ENCODE measurements at regions not wholly inside any gene's neighbourhood (a gene's known extent, or its start where the extent isn't known, plus 50 kb on each side); places are given as distances from the start of the nearest gene placed in this dataset.
A peak's percentile ranks its signal among the peaks of the same experiment; 100 is the strongest.

DNA sequence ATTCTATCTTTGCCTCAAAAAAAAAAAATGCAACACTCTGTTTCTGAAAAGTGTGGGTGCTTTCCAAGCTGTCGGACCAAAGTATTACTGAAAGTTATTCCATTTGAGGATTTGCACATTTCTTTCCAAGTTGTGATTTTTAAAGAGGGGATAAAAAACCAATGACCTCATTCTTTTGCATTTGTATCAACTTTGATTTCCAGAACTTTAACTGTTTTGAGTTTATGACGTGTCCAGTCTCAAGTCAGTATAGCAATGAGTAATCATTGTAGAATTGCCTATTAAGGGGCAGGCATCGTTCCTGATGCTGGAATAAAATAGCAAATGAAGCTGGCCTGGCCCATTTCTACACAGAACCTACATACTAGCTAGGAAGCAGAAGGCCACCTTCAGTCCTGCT, 229.6 kb upstream of the RBFOX1 start:
- Histone ChIP-seq H3K9me3 (ENCODE audit: control insufficient read depth in 2 of 2, insufficient read depth in 1 of 2, low read depth in 1 of 2, low read length in 1 of 2) (no peaks in the 10 kb centered on the region), H3K27ac (ENCODE audit: low read depth in 1 of 3, low read length in 2 of 3) (no peak overlapping the region), H3K4me1 (ENCODE audit: control insufficient read depth in 3 of 3, insufficient read depth in 2 of 3, low read depth in 1 of 3, low read length in 2 of 3) (no peaks in the 10 kb centered on the region), H3K4me3 (ENCODE audit: low read depth in 1 of 3, low read length in 3 of 3) (no peak overlapping the region), H3K27me3 (ENCODE audit: control insufficient read depth in 3 of 3, insufficient read depth in 3 of 3, low read length in 3 of 3) (no peaks in the 10 kb centered on the region), H3K36me3 (ENCODE audit: control insufficient read depth in 3 of 3, insufficient read depth in 2 of 3, low read depth in 1 of 3, low read length in 3 of 3) (no peaks in the 10 kb centered on the region)
- FAIRE-seq: no peak
- DNase-seq: no peak
- WGBS, 3 donors: 63 to 67% (median 67%) methylated on average over 3 of the region's 3 CpGs

DNA sequence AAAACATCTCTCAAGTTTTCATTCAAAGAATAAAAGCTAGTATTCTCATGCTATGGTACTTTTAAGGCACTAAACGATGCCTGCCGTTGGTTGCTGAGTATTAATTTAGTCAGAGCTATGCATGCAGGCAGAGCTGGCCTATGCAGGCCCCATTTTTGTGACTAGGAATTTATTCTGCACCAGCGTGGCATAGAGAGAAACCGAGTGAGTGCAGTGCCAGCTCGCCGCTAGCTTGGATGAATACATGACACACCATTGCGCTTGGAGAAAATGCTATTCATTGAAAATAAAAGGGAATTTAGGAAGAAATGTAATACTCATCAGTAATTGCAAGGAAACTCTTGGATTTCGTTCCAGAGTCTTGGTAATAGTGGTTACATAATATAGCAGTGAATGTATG, 231.6 kb upstream of the RBFOX1 start:
- Histone ChIP-seq H3K27me3 (ENCODE audit: control insufficient read depth in 3 of 3, insufficient read depth in 3 of 3, low read length in 3 of 3) (no peaks in the 10 kb centered on the region), H3K36me3 (ENCODE audit: control insufficient read depth in 3 of 3, insufficient read depth in 2 of 3, low read depth in 1 of 3, low read length in 3 of 3) (no peaks in the 10 kb centered on the region), H3K9me3 (ENCODE audit: control insufficient read depth in 2 of 2, insufficient read depth in 1 of 2, low read depth in 1 of 2, low read length in 1 of 2) (no peaks in the 10 kb centered on the region), H3K4me3 (ENCODE audit: low read depth in 1 of 3, low read length in 3 of 3) (no peak overlapping the region), H3K4me1 (ENCODE audit: control insufficient read depth in 3 of 3, insufficient read depth in 2 of 3, low read depth in 1 of 3, low read length in 2 of 3) (no peaks in the 10 kb centered on the region), H3K27ac (ENCODE audit: low read depth in 1 of 3, low read length in 2 of 3) (no peak overlapping the region)
- no peak for DNase-seq
- WGBS, 3 donors: 73 to 83% (median 81%) methylated on average over 8 of the region's 8 CpGs
- FAIRE-seq: no peak

DNA sequence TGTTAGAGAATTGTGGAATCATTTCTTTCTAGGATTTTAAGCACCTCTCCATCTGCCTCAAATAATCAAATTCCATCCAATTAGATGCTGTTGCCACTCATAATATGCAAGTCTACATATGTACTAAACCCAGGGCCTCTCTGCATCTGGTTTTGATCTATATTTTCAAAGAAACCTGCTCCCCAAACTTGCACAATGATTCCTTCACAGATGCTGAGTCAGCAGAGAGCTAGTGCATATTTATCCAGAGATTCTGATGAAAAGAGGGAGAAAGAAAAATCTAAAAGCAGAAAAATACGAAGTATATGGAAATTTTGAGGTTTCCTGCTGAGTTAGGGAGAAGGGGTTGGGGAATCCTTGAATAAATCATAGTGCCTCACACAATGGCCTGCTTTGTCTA, 235.1 kb upstream of the RBFOX1 start:
- H3K4me1 ChIP-seq (ENCODE audit: control insufficient read depth in 3 of 3, insufficient read depth in 2 of 3, low read depth in 1 of 3, low read length in 2 of 3): no peaks in the 10 kb centered on the region
- no peak overlapping the region for H3K27ac ChIP-seq (ENCODE audit: low read depth in 1 of 3, low read length in 2 of 3)
- H3K27me3 ChIP-seq (ENCODE audit: control insufficient read depth in 3 of 3, insufficient read depth in 3 of 3, low read length in 3 of 3): no peaks in the 10 kb centered on the region
- no peaks in the 10 kb centered on the region for H3K36me3 ChIP-seq (ENCODE audit: control insufficient read depth in 3 of 3, insufficient read depth in 2 of 3, low read depth in 1 of 3, low read length in 3 of 3)
- H3K9me3 ChIP-seq (ENCODE audit: control insufficient read depth in 2 of 2, insufficient read depth in 1 of 2, low read depth in 1 of 2, low read length in 1 of 2): no peaks in the 10 kb centered on the region
- no peak overlapping the region for H3K4me3 ChIP-seq (ENCODE audit: low read depth in 1 of 3, low read length in 3 of 3)
- DNase-seq: no peak
- 23 to 33% (median 29%) methylated on average over 1 of the region's 1 CpG for WGBS, 3 donors
- no peak for FAIRE-seq

DNA sequence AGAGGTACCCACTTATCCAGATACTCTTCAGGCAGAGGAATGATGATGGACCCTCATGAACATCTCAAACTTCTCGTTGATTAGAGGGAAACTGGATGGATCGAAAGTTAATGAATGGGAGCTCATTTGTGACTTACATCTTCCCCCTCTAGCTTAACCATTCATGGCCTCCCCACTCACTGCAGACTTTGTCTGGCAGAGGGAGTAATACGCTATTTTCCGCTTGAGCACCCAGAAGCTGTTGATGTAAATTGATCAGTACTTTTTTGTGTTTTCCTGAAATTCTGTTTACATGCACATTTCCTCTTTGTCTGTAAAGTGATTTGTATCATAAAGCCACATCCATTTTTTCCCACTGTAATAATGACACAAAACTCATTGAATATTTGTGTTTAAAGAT, 239.1 kb upstream of the RBFOX1 start:
- FAIRE-seq: no peak
- Histone ChIP-seq H3K27ac (ENCODE audit: low read depth in 1 of 3, low read length in 2 of 3) (no peak overlapping the region), H3K4me1 (ENCODE audit: control insufficient read depth in 3 of 3, insufficient read depth in 2 of 3, low read depth in 1 of 3, low read length in 2 of 3) (no peaks in the 10 kb centered on the region), H3K9me3 (ENCODE audit: control insufficient read depth in 2 of 2, insufficient read depth in 1 of 2, low read depth in 1 of 2, low read length in 1 of 2) (no peaks in the 10 kb centered on the region), H3K4me3 (ENCODE audit: low read depth in 1 of 3, low read length in 3 of 3) (no peak overlapping the region), H3K36me3 (ENCODE audit: control insufficient read depth in 3 of 3, insufficient read depth in 2 of 3, low read depth in 1 of 3, low read length in 3 of 3) (no peaks in the 10 kb centered on the region), H3K27me3 (ENCODE audit: control insufficient read depth in 3 of 3, insufficient read depth in 3 of 3, low read length in 3 of 3) (no peaks in the 10 kb centered on the region)
- DNase-seq: no peak
- 92 to 95% (median 93%) methylated on average over 4 of the region's 4 CpGs for WGBS, 3 donors

DNA sequence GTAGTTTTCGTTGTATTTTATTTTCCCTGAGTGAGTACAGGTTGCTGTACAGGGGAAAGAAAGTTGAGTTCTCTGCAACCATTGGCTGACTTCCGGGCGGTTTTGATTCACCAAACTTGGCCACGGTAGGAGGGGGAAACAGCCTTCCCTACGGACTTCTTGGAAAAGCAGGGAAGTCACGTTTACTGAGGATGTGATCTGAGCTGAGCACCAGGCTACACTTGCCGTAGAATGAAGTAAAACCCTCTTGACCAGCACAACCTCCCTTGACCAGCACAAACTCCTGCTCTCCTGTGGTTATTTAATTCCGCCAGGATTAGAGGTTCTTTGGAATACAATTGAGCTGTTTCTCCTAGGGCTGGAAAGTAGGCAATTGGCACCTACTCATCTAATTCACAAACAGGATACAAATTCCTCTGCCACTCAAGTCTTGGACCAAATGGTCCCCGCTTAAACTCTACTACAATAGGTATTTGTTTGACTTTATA, 242.0 kb upstream of the RBFOX1 start:
- no peak overlapping the region for H3K4me3 ChIP-seq (ENCODE audit: low read depth in 1 of 3, low read length in 3 of 3)
- no peak overlapping the region for H3K27ac ChIP-seq (ENCODE audit: low read depth in 1 of 3, low read length in 2 of 3)
- no peak for FAIRE-seq
- H3K36me3 ChIP-seq (ENCODE audit: control insufficient read depth in 3 of 3, insufficient read depth in 2 of 3, low read depth in 1 of 3, low read length in 3 of 3): no peaks in the 10 kb centered on the region
- 26 to 40% (median 32%) methylated on average over 9 of the region's 9 CpGs for WGBS, 3 donors
- no peaks in the 10 kb centered on the region for H3K9me3 ChIP-seq (ENCODE audit: control insufficient read depth in 2 of 2, insufficient read depth in 1 of 2, low read depth in 1 of 2, low read length in 1 of 2)
- no peak for DNase-seq
- H3K27me3 ChIP-seq (ENCODE audit: control insufficient read depth in 3 of 3, insufficient read depth in 3 of 3, low read length in 3 of 3): peaks cover 0 to 3% (median 0%) of the 10 kb centered on the region in 3 donors
- no peaks in the 10 kb centered on the region for H3K4me1 ChIP-seq (ENCODE audit: control insufficient read depth in 3 of 3, insufficient read depth in 2 of 3, low read depth in 1 of 3, low read length in 2 of 3)

DNA sequence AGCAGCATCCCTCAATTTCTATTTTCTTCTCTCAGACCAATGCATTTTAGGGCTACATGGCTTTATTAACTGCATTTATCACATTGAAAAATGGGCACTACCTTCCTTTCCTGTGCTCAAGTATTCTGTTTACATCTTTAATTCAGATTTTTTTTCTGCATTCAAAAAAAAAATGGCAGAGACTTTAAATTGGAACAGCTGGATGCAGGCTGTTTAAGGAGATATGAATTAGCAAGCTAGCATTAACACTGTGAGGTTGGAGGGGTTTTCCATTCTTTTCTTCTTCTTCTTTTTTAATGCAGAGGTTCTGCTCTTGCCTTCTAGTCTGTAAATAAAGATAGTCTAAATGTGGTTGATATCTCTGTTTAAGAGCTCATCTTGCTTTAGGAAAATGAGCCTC, 242.9 kb upstream of the RBFOX1 start:
- no peak for DNase-seq

DNA sequence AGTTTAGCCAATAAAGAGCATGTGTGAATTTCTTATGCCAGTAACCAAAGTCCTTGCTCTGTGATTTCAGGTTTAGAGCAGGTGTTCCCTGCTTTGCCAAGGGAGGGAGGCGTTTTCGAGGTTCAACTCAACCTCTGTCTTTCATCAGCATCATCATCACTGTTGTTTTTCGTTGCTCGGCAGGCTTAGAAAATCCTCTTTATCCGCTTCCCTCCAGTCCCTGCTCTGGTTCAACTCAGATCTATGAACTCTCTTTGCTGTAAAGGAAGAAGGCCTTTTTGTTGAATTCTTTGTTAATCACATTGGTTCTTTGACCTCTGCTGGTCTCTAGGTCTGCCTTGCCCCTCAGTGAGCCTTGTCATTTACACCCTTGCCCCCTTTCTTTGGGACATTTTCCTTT, 243.9 kb upstream of the RBFOX1 start:
- 37 to 52% (median 40%) methylated on average over 5 of the region's 5 CpGs for WGBS, 3 donors
- Histone ChIP-seq H3K4me3 (ENCODE audit: low read depth in 1 of 3, low read length in 3 of 3) (no peak overlapping the region), H3K36me3 (ENCODE audit: control insufficient read depth in 3 of 3, insufficient read depth in 2 of 3, low read depth in 1 of 3, low read length in 3 of 3) (no peaks in the 10 kb centered on the region)

More for the DNA sequence above, 242.9 kb upstream of the RBFOX1 start:
- Histone ChIP-seq H3K27me3 (ENCODE audit: control insufficient read depth in 3 of 3, insufficient read depth in 3 of 3, low read length in 3 of 3) (peaks cover 0 to 3% (median 0%) of the 10 kb centered on the region in 3 donors), H3K4me3 (ENCODE audit: low read depth in 1 of 3, low read length in 3 of 3) (no peak overlapping the region), H3K4me1 (ENCODE audit: control insufficient read depth in 3 of 3, insufficient read depth in 2 of 3, low read depth in 1 of 3, low read length in 2 of 3) (no peaks in the 10 kb centered on the region), H3K27ac (ENCODE audit: low read depth in 1 of 3, low read length in 2 of 3) (no peak overlapping the region), H3K36me3 (ENCODE audit: control insufficient read depth in 3 of 3, insufficient read depth in 2 of 3, low read depth in 1 of 3, low read length in 3 of 3) (no peaks in the 10 kb centered on the region), H3K9me3 (ENCODE audit: control insufficient read depth in 2 of 2, insufficient read depth in 1 of 2, low read depth in 1 of 2, low read length in 1 of 2) (no peaks in the 10 kb centered on the region)
- no peak for FAIRE-seq

DNA sequence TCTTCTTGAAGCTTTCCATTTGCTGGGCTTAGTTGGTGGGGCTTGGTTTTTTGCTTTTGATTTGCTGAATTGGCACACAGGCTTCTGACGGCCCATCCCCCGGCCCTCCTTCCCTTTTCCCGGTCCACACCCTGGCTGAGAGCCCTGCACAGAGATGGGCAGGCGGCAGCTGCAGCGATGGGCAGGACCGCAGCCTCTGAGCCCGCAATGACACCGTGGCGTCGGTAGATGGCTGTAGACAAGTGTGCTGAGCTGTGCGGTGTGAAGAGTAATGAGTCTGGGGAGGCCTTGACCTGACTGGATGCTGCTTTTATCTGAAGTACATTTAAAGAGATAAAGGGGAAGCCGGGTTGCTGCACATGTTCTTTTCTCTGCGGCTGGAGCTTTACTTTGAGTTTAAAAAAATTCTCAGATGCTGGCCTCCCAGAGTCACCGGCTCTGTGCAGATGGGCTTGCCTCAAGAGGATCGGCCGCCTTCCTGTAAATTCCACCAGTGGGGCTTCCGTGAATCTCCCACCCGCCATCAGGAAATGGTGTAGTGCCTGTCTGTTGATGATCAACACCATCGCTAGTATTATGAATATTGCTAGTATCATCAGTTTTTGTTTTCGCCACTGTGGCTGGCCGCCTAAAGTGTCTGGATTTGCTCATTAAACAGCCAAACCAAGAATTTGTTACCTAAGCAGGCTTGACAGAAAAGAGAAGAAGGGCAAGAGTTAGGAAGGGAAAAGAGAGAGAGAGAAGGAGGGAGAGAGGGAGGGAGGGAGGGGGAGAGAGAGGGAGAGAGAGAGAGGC, 245.6 kb upstream of the RBFOX1 start:
- 25 to 32% (median 30%) methylated on average over 21 of the region's 21 CpGs for WGBS, 3 donors
- no peaks in the 10 kb centered on the region for H3K4me1 ChIP-seq (ENCODE audit: control insufficient read depth in 3 of 3, insufficient read depth in 2 of 3, low read depth in 1 of 3, low read length in 2 of 3)
- FAIRE-seq (no peak), DNase-seq (peak; percentile 5 to 29)
- H3K27ac ChIP-seq (ENCODE audit: low read depth in 1 of 3, low read length in 2 of 3): no peak overlapping the region
- H3K9me3 ChIP-seq (ENCODE audit: control insufficient read depth in 2 of 2, insufficient read depth in 1 of 2, low read depth in 1 of 2, low read length in 1 of 2): no peaks in the 10 kb centered on the region
- peaks cover 0 to 3% (median 0%) of the 10 kb centered on the region in 3 donors for H3K27me3 ChIP-seq (ENCODE audit: control insufficient read depth in 3 of 3, insufficient read depth in 3 of 3, low read length in 3 of 3)
- H3K36me3 ChIP-seq (ENCODE audit: control insufficient read depth in 3 of 3, insufficient read depth in 2 of 3, low read depth in 1 of 3, low read length in 3 of 3): no peaks in the 10 kb centered on the region
- no peak overlapping the region for H3K4me3 ChIP-seq (ENCODE audit: low read depth in 1 of 3, low read length in 3 of 3)

More for the DNA sequence above, 243.9 kb upstream of the RBFOX1 start:
- no peaks in the 10 kb centered on the region for H3K9me3 ChIP-seq (ENCODE audit: control insufficient read depth in 2 of 2, insufficient read depth in 1 of 2, low read depth in 1 of 2, low read length in 1 of 2)
- H3K27ac ChIP-seq (ENCODE audit: low read depth in 1 of 3, low read length in 2 of 3): no peak overlapping the region
- FAIRE-seq: no peak
- DNase-seq: no peak
- H3K27me3 ChIP-seq (ENCODE audit: control insufficient read depth in 3 of 3, insufficient read depth in 3 of 3, low read length in 3 of 3): peaks cover 0 to 3% (median 0%) of the 10 kb centered on the region in 3 donors
- no peaks in the 10 kb centered on the region for H3K4me1 ChIP-seq (ENCODE audit: control insufficient read depth in 3 of 3, insufficient read depth in 2 of 3, low read depth in 1 of 3, low read length in 2 of 3)

DNA sequence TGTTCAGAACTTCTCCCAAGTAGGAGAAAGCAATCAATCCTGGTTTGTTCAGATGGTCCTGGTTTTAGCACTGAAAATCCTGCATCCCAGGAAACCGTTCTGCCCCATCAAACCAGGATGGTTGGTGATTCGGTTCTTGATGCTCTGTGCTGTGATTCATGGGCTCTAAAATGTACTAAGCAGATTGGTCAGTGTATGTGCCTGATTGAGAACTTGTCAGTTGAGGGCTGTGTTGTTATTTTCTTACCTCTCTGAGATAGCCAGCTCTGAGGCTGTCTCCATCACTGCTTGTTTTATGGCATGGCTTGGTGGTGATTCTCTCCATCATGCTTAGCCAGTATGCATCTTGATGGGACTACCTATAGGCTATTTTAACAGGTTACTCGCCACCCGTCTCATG, 246.9 kb upstream of the RBFOX1 start:
- H3K27me3 ChIP-seq (ENCODE audit: control insufficient read depth in 3 of 3, insufficient read depth in 3 of 3, low read length in 3 of 3): peaks cover 0 to 3% (median 0%) of the 10 kb centered on the region in 3 donors
- H3K4me1 ChIP-seq (ENCODE audit: control insufficient read depth in 3 of 3, insufficient read depth in 2 of 3, low read depth in 1 of 3, low read length in 2 of 3): no peaks in the 10 kb centered on the region
- no peak overlapping the region for H3K4me3 ChIP-seq (ENCODE audit: low read depth in 1 of 3, low read length in 3 of 3)
- no peak for FAIRE-seq
- no peak for DNase-seq
- H3K9me3 ChIP-seq (ENCODE audit: control insufficient read depth in 2 of 2, insufficient read depth in 1 of 2, low read depth in 1 of 2, low read length in 1 of 2): no peaks in the 10 kb centered on the region
- H3K36me3 ChIP-seq (ENCODE audit: control insufficient read depth in 3 of 3, insufficient read depth in 2 of 3, low read depth in 1 of 3, low read length in 3 of 3): no peaks in the 10 kb centered on the region
- 63 to 79% (median 71%) methylated on average over 4 of the region's 4 CpGs for WGBS, 3 donors
- H3K27ac ChIP-seq (ENCODE audit: low read depth in 1 of 3, low read length in 2 of 3): no peak overlapping the region

Measured in small intestine (tissue), 7 donors.